DMS53 treated with DMSO at 0.1 percent for 48 hours (cell line): ENCODE measurements at regions not wholly inside any gene's neighbourhood (a gene's known extent, or its start where the extent isn't known, plus 50 kb on each side); places are given as distances from the start of the nearest gene placed in this dataset.

Experiments
- DNase-seq: peaks from one replicate; lab custom pipeline; 2025; ENCODE audit not compliant: unreplicated experiment; lab: John Stamatoyannopoulos, UW

- DNase-seq: no peak
Observed at GRCh38 chr3:120838441-120839091, 69.4 kb upstream of the STXBP5L start.

GRCh38 chr3:120839120-120839519, 68.9 kb upstream of the STXBP5L start:
- no peak for DNase-seq

GRCh38 chr3:120841264-120841663, 66.7 kb upstream of the STXBP5L start:
- DNase-seq: no peak

- DNase-seq: no peak
Observed at GRCh38 chr3:120846073-120846472, 61.9 kb upstream of the STXBP5L start.

- no peak for DNase-seq
Observed at GRCh38 chr3:120848503-120848902, 59.5 kb upstream of the STXBP5L start.

- DNase-seq: no peak
Observed at GRCh38 chr3:120850381-120851295, 57.4 kb upstream of the STXBP5L start.

- no peak for DNase-seq
Observed at GRCh38 chr3:120852412-120852811, 55.6 kb upstream of the STXBP5L start.

- no peak for DNase-seq
Observed at GRCh38 chr3:120853416-120853815, 54.6 kb upstream of the STXBP5L start.

- peak; percentile 5 for DNase-seq
Observed at GRCh38 chr3:120854908-120855526, 53.0 kb upstream of the STXBP5L start.

GRCh38 chr3:120855665-120856437, 52.2 kb upstream of the STXBP5L start:
- DNase-seq: no peak
